ENCODE measurements at regions not wholly inside any gene's neighbourhood (a gene's known extent, or its start where the extent isn't known, plus 50 kb on each side); places are given as distances from the start of the nearest gene placed in this dataset.

DNA sequence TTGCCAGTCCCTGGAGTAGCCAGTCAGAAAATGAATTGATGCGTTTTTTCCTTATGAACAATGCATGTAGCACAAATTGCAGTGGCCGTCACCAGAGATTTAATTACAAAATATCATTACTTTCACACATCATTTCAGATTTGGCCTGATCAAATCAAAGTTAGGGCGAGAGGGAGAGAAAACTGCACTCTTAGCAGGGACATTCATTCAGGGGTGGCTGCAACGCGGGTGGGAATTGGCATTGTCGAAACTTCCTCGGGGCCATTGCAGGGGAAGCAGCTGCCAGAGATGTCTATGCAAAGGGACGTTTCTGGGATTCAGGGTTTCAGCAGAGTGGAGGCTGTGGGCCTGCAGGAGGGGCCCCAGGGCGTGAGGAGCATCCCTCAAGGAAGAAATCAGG lies 76.5 kb upstream of the TOP1 start:
- no peak for TF ChIP-seq EP300 (IDR thresholded peaks at IDR 0.05; ENCODE audit: borderline replicate concordance)
- no peak for TF ChIP-seq ZBTB7A (IDR thresholded peaks at IDR 0.05; ENCODE audit: low read depth)
- TF ChIP-seq EGR1 (IDR thresholded peaks at IDR 0.05): no peak
- no peak for TF ChIP-seq FOXM1 (IDR thresholded peaks at IDR 0.05; ENCODE audit: borderline replicate concordance, low read depth)
- TF ChIP-seq, protein P1, sequence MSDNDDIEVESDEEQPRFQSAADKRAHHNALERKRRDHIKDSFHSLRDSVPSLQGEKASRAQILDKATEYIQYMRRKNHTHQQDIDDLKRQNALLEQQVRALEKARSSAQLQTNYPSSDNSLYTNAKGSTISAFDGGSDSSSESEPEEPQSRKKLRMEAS (IDR thresholded peaks at IDR 0.05): no peak
- no peak for TF ChIP-seq CEBPB (IDR thresholded peaks at IDR 0.05)
- TF ChIP-seq TEAD4 (IDR thresholded peaks at IDR 0.05): no peak
- TF ChIP-seq, protein P2, sequence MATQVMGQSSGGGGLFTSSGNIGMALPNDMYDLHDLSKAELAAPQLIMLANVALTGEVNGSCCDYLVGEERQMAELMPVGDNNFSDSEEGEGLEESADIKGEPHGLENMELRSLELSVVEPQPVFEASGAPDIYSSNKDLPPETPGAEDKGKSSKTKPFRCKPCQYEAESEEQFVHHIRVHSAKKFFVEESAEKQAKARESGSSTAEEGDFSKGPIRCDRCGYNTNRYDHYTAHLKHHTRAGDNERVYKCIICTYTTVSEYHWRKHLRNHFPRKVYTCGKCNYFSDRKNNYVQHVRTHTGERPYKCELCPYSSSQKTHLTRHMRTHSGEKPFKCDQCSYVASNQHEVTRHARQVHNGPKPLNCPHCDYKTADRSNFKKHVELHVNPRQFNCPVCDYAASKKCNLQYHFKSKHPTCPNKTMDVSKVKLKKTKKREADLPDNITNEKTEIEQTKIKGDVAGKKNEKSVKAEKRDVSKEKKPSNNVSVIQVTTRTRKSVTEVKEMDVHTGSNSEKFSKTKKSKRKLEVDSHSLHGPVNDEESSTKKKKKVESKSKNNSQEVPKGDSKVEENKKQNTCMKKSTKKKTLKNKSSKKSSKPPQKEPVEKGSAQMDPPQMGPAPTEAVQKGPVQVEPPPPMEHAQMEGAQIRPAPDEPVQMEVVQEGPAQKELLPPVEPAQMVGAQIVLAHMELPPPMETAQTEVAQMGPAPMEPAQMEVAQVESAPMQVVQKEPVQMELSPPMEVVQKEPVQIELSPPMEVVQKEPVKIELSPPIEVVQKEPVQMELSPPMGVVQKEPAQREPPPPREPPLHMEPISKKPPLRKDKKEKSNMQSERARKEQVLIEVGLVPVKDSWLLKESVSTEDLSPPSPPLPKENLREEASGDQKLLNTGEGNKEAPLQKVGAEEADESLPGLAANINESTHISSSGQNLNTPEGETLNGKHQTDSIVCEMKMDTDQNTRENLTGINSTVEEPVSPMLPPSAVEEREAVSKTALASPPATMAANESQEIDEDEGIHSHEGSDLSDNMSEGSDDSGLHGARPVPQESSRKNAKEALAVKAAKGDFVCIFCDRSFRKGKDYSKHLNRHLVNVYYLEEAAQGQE (IDR thresholded peaks at IDR 0.05; ENCODE audit: low read depth): no peak
- no peak for TF ChIP-seq YY1 (IDR thresholded peaks at IDR 0.05; ENCODE audit: low read depth)
- TF ChIP-seq CREB1 (IDR thresholded peaks at IDR 0.05; ENCODE audit: low read depth): no peak
- no peak for TF ChIP-seq RAD21 (IDR thresholded peaks at IDR 0.05; ENCODE audit: low read depth)
- TF ChIP-seq TCF12 (IDR thresholded peaks at IDR 0.05; ENCODE audit: low read depth): no peak
- TF ChIP-seq NFIC (IDR thresholded peaks at IDR 0.05): no peak
- TF ChIP-seq, protein P3, sequence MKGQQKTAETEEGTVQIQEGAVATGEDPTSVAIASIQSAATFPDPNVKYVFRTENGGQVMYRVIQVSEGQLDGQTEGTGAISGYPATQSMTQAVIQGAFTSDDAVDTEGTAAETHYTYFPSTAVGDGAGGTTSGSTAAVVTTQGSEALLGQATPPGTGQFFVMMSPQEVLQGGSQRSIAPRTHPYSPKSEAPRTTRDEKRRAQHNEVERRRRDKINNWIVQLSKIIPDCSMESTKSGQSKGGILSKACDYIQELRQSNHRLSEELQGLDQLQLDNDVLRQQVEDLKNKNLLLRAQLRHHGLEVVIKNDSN (IDR thresholded peaks at IDR 0.05): no peak

DNA sequence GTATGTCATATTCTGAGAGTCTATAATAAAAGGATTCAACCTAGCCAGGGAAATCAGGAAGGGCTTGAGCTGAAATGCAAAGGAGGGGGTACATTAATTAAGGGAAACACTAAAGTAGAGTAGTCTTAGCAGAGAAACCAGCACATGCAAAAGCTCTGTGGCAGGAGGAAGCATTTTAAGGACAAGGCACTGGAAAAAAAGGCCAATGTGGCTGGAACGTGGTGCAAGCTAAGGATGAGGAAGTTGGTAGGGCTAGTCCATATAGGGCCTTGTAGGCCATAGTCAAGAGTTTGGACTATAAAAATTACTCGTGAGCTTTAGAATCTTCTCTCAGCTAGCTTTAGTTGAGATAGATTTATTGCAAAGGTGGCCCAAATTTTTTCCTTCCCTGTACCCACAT lies 75.2 kb upstream of the TOP1 start:
- TF ChIP-seq, protein P2 (IDR thresholded peaks at IDR 0.05; ENCODE audit: low read depth): no peak
- TF ChIP-seq, protein P3 (IDR thresholded peaks at IDR 0.05): no peak
- TF ChIP-seq TEAD4 (IDR thresholded peaks at IDR 0.05): no peak
- TF ChIP-seq CREB1 (IDR thresholded peaks at IDR 0.05; ENCODE audit: low read depth): no peak
- no peak for TF ChIP-seq NFIC (IDR thresholded peaks at IDR 0.05)
- TF ChIP-seq TCF12 (IDR thresholded peaks at IDR 0.05; ENCODE audit: low read depth): no peak
- TF ChIP-seq ZBTB7A (IDR thresholded peaks at IDR 0.05; ENCODE audit: low read depth): no peak
- TF ChIP-seq EP300 (IDR thresholded peaks at IDR 0.05; ENCODE audit: borderline replicate concordance): no peak
- TF ChIP-seq EGR1 (IDR thresholded peaks at IDR 0.05): no peak
- TF ChIP-seq, protein P1 (IDR thresholded peaks at IDR 0.05): no peak
- TF ChIP-seq FOXM1 (IDR thresholded peaks at IDR 0.05; ENCODE audit: borderline replicate concordance, low read depth): no peak
- no peak for TF ChIP-seq CEBPB (IDR thresholded peaks at IDR 0.05)
- no peak for TF ChIP-seq YY1 (IDR thresholded peaks at IDR 0.05; ENCODE audit: low read depth)
- TF ChIP-seq TAF1 (IDR thresholded peaks at IDR 0.05; ENCODE audit: low read depth): no peak
- TF ChIP-seq RAD21 (IDR thresholded peaks at IDR 0.05; ENCODE audit: low read depth): no peak

DNA sequence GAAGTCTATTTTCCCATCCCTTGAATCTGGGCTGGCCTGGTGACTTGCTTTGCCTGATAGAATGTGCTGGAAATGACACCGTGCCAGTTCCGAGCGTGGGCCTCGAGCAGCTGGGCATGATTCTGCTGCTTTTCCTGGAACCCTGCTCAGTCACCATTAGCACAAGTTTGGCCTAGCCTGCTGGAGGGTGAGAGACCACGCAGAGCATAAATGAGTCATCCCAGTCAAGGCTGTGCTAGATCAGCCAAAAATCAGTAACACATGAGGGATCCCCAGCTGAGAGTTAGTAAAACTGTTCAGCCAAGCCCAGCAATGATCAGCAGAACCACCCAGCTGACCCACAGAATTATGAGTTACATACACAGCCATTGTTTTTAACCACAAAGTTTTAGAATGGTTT lies 74.8 kb upstream of the TOP1 start:
- TF ChIP-seq TAF1 (IDR thresholded peaks at IDR 0.05; ENCODE audit: low read depth) (no peak), YY1 (IDR thresholded peaks at IDR 0.05; ENCODE audit: low read depth) (no peak)

DNA sequence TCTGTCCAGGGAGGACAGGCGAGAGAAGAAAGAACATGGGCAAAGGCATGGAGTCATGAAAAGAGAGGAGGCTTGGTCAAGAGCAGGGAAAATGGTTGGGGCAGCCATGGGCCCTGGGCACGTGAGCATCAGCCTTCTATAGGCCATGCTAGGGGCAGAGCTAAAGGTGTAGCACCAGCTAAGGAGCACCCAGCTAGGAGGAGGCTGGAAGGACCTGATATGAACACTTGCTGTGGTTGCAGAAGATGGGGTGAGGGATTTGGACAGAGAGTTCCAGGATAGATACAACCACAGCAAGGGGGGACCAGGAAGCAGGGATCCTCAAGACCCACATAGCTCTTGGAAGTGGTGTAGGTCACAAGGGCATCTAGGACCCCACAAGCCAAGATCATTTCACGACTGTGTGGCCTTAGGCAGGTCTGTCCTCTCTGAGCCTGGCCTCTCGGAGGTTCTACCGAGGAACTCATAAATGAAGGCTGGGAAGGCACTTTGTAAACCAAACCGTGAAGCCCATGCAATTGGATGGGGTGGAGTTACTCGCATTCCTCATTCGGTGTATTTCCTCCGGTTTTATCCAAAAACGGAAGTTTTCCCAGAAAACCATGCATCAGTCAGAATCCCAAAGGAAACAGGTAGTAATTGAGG lies 74.0 kb upstream of the TOP1 start:
- TF ChIP-seq NFIC (IDR thresholded peaks at IDR 0.05) (no peak), TEAD4 (IDR thresholded peaks at IDR 0.05) (no peak), FOXM1 (IDR thresholded peaks at IDR 0.05; ENCODE audit: borderline replicate concordance, low read depth) (no peak), YY1 (IDR thresholded peaks at IDR 0.05; ENCODE audit: low read depth) (no peak), CEBPB (IDR thresholded peaks at IDR 0.05) (no peak)
- TF ChIP-seq, protein P1 (IDR thresholded peaks at IDR 0.05): no peak
- TF ChIP-seq, protein P2 (IDR thresholded peaks at IDR 0.05; ENCODE audit: low read depth): no peak

All from Ishikawa (cell line).